Neural cell (in vitro differentiated cells): ENCODE measurements at regions not wholly inside any gene's neighbourhood (a gene's known extent, or its start where the extent isn't known, plus 50 kb on each side); places are given as distances from the start of the nearest gene placed in this dataset.

Experiments used
- EP300 ChIP-seq: fragments of 450-650 bp; conservative IDR thresholded peaks from 2 replicates; pipeline ENCODE4 v1.6.1; 2014; ENCODE audit warnings: antibody characterized with exemption, mild to moderate bottlenecking, moderate library complexity; ENCODE audit not compliant: poor library complexity, severe bottlenecking
- EZH2 ChIP-seq: fragments of 200-600, 300-800 bp; shearing (Covaris generic), sonication (generic); IDR thresholded peaks from 2 replicates; pipeline ENCODE4 v1.6.1; 2014; ENCODE audit warnings: antibody characterized with exemption, low read length, borderline replicate concordance, mild to moderate bottlenecking; ENCODE audit not compliant: insufficient read depth, poor library complexity, severe bottlenecking
- POLR2AphosphoS5 ChIP-seq: IDR thresholded peaks from 2 replicates; pipeline ENCODE4 v1.6.1; 2012
- RAD21 ChIP-seq: fragments of 450-650 bp; conservative IDR thresholded peaks from 2 replicates; pipeline ENCODE4 v1.6.1; 2014; ENCODE audit warnings: antibody characterized with exemption, mild to moderate bottlenecking, moderate library complexity
- REST ChIP-seq: IDR thresholded peaks from 2 replicates; pipeline ENCODE4 v1.6.1; 2012; ENCODE audit warnings: borderline replicate concordance
- SMC3 ChIP-seq: fragments of 450-650 bp; conservative IDR thresholded peaks from 2 replicates; pipeline ENCODE4 v1.6.1; 2014; ENCODE audit warnings: antibody characterized with exemption, mild to moderate bottlenecking, moderate library complexity; ENCODE audit not compliant: poor library complexity
- TF ChIP-seq, protein P1 (sequence below): fragments of 450-650 bp; IDR thresholded peaks from 2 replicates; pipeline ENCODE4 v1.5.1; 2014; ENCODE audit warnings: antibody characterized with exemption, mild to moderate bottlenecking, moderate library complexity; ENCODE audit not compliant: poor library complexity, severe bottlenecking

DNA sequence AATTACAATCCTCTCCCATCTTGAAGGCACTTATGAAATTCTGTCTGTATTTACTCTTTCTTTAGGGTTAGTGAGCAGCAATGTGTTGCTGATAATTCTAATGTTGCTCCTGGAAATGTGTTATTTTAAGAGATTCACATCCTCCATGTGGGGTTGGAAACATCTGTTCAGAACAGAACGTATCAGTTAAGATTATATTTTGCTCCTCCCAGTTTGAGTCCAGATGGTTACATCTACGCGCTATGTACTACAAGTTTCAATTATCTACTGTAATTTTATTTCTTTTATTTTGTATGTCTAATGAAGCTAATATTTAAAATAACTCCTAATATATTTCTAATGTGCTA lies 250.6 kb upstream of the KLF6 start:
- TF ChIP-seq POLR2AphosphoS5 (no peak), EZH2 (no peak), EP300 (no peak), REST (no peak), RAD21 (no peak), SMC3 (no peak)
- TF ChIP-seq, protein P1, sequence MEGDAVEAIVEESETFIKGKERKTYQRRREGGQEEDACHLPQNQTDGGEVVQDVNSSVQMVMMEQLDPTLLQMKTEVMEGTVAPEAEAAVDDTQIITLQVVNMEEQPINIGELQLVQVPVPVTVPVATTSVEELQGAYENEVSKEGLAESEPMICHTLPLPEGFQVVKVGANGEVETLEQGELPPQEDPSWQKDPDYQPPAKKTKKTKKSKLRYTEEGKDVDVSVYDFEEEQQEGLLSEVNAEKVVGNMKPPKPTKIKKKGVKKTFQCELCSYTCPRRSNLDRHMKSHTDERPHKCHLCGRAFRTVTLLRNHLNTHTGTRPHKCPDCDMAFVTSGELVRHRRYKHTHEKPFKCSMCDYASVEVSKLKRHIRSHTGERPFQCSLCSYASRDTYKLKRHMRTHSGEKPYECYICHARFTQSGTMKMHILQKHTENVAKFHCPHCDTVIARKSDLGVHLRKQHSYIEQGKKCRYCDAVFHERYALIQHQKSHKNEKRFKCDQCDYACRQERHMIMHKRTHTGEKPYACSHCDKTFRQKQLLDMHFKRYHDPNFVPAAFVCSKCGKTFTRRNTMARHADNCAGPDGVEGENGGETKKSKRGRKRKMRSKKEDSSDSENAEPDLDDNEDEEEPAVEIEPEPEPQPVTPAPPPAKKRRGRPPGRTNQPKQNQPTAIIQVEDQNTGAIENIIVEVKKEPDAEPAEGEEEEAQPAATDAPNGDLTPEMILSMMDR, result no peak
